HepG2 (cell line): ENCODE measurements at regions not wholly inside any gene's neighbourhood (a gene's known extent, or its start where the extent isn't known, plus 50 kb on each side); places are given as distances from the start of the nearest gene placed in this dataset.

ENCODE experiments used
- ATAC-seq: fragments of 200-7000 bp; cut with Tn5 transposase; 3 replicates; pipeline ENCODE4 v1.9.1; 2020; ENCODE audit warnings: mild to moderate bottlenecking, moderate library complexity
- BruUV-seq: library from RNA; stranded (reverse); fragments of 400-500 nt; replicated peaks from 2 replicates; lab custom pipeline; 2021; lab: Mats Ljungman, UMichigan
- CTCF ChIA-PET: fragments of 300-600 bp; formaldehyde crosslinking; extraction: SDS; loops from one replicate; lab custom pipeline; 2021; ENCODE audit warnings: low total read pairs, inconsistent platforms, low intra/inter-chr PET ratio; lab: Yijun Ruan, JAX
- POLR2A ChIA-PET: fragments of 350-600 bp; sonication (Branson Sonifier 250); formaldehyde crosslinking; loops from one replicate; lab custom pipeline; 2020; ENCODE audit warnings: antibody characterized with exemption, inconsistent platforms; lab: Yijun Ruan, JAX
- DNase-seq: peaks from one replicate; pipeline ENCODE4 v3.0.0-alpha.2; 2015; ENCODE audit warnings: low spot score
- FAIRE-seq: peaks from 3 replicates; lab custom pipeline; 2011; peaks lifted over from hg19 to GRCh38; lab: Jason Lieb, UNC
- H2AFZ ChIP-seq: one replicate; pipeline ENCODE4 v1.6.1; 2011; ENCODE audit warnings: low read length, inconsistent platforms
- H3K27ac ChIP-seq: fragments of 300-600 bp; 3 replicates; pipeline ENCODE4 v1.8.0; 2011; ENCODE audit warnings: mixed run types, mild to moderate bottlenecking, mixed read lengths, low read length, inconsistent platforms; ENCODE audit not compliant: insufficient read depth; ENCODE audit errors: extremely low read length
- H3K27me3 ChIP-seq, 2 experiments: fragments of 200-600 bp in 1 of 2; 2 replicates in 1 of 2; 3 replicates in 1 of 2; pipeline versions ENCODE4 v1.6.0 to v1.8.0; 2011; ENCODE audit warnings: low read length in 2 of 2, mild to moderate bottlenecking in 2 of 2, moderate library complexity in 2 of 2, inconsistent platforms in 1 of 2; ENCODE audit not compliant: insufficient read depth in 2 of 2, control insufficient read depth in 1 of 2
- H3K36me3 ChIP-seq, 2 experiments: fragments of 200-600 bp in 1 of 2; replicated peaks in 1 of 2; 2 replicates in 1 of 2; 3 replicates in 1 of 2; pipeline versions ENCODE4 v1.5.1 to v1.8.0; 2011; ENCODE audit warnings: low read length in 2 of 2, inconsistent platforms in 1 of 2; ENCODE audit not compliant: insufficient read depth in 2 of 2, control insufficient read depth in 1 of 2
- H3K4me1 ChIP-seq: 2 replicates; pipeline ENCODE4 v1.5.1; 2012; ENCODE audit warnings: low read length, inconsistent platforms; ENCODE audit not compliant: insufficient read depth
- H3K4me2 ChIP-seq: 2 replicates; pipeline ENCODE4 v1.6.0; 2011; ENCODE audit warnings: low read depth, low read length, inconsistent platforms
- H3K4me3 ChIP-seq, 3 experiments: fragments of 200-600 bp in 1 of 3; sonication (generic), shearing (Covaris generic) in 1 of 3; replicated peaks in 1 of 3; 2 replicates each; pipeline ENCODE4 v1.5.1; 2011 to 2016; ENCODE audit warnings: low read length in 3 of 3, inconsistent platforms in 2 of 3, low read depth in 2 of 3, mild to moderate bottlenecking in 2 of 3, control low read depth in 1 of 3, mixed read lengths in 1 of 3; ENCODE audit not compliant: insufficient read depth in 1 of 3
- H3K79me2 ChIP-seq: one replicate; pipeline ENCODE4 v1.6.1; 2011; ENCODE audit warnings: low read length, inconsistent platforms; ENCODE audit not compliant: insufficient read depth
- H3K9ac ChIP-seq: 2 replicates; pipeline ENCODE4 v1.6.0; 2011; ENCODE audit warnings: mild to moderate bottlenecking, low read depth, low read length, inconsistent platforms; ENCODE audit not compliant: insufficient read depth
- H3K9me3 ChIP-seq: 2 replicates; pipeline ENCODE4 v1.5.1; 2012; ENCODE audit warnings: mild to moderate bottlenecking, low read length
- H4K20me1 ChIP-seq: 2 replicates; pipeline ENCODE4 v1.6.0; 2011; ENCODE audit warnings: inconsistent platforms, mild to moderate bottlenecking, low read length, moderate library complexity; ENCODE audit not compliant: insufficient read depth
- HDAC2 ChIP-seq: sonication (generic); formaldehyde crosslinking; IDR thresholded peaks from 2 replicates; pipeline ENCODE4 v1.4.0; 2020; ENCODE audit warnings: missing genetic modification reagents
- MBD4 ChIP-seq: IDR thresholded peaks from 2 replicates; pipeline ENCODE4 v1.6.1; 2012; ENCODE audit warnings: low read length, inconsistent platforms, borderline replicate concordance
- MEIS1 ChIP-seq: sonication (generic); formaldehyde crosslinking; IDR thresholded peaks from 2 replicates; pipeline ENCODE4 v1.9.0; 2021; ENCODE audit warnings: mild to moderate bottlenecking, missing genetic modification reagents, moderate library complexity, borderline replicate concordance
- RXRB ChIP-seq: IDR thresholded peaks from 2 replicates; pipeline ENCODE4 v1.6.1; 2016; ENCODE audit warnings: borderline replicate concordance, missing genetic modification reagents, missing compliant biosample characterization
- YEATS2 ChIP-seq: sonication (generic); formaldehyde crosslinking; IDR thresholded peaks from 2 replicates; pipeline ENCODE4 v1.4.0; 2020; ENCODE audit warnings: missing genetic modification reagents, borderline replicate concordance
- ZFP36L2 ChIP-seq: sonication (generic); formaldehyde crosslinking; IDR thresholded peaks from 2 replicates; pipeline ENCODE4 v1.4.0; 2020; ENCODE audit warnings: missing genetic modification reagents
- ZNF207 ChIP-seq: fragments of 450-650 bp; IDR thresholded peaks from 2 replicates; pipeline ENCODE4 v1.6.1; 2016; ENCODE audit warnings: antibody characterized with exemption, borderline replicate concordance
- ZNF552 ChIP-seq: sonication (generic); formaldehyde crosslinking; IDR thresholded peaks from 2 replicates; pipeline ENCODE4 v1.9.0; 2022; ENCODE audit warnings: missing genetic modification reagents, mild to moderate bottlenecking, borderline replicate concordance
- ZNF781 ChIP-seq: sonication (generic); formaldehyde crosslinking; IDR thresholded peaks from 2 replicates; pipeline ENCODE4 v1.5.1; 2020; ENCODE audit warnings: borderline replicate concordance, mild to moderate bottlenecking, missing genetic modification reagents; ENCODE audit errors: not compliant biosample characterization
- ZSCAN31 ChIP-seq: sonication (generic); formaldehyde crosslinking; IDR thresholded peaks from 2 replicates; pipeline ENCODE4 v1.5.0; 2020; ENCODE audit warnings: low read depth, mild to moderate bottlenecking, missing genetic modification reagents
- WGBS: methylation state at CpG from one replicate; pipeline ENCODE4 v1.1.6; 2017; ENCODE audit warnings: low lambda C conversion rate; 5-methylcytosine and 5-hydroxymethylcytosine counted together
- in situ Hi-C: cut with HindIII; loops from 2 replicates; pipeline ENCODE4 v1.10.0; 2017; ENCODE audit warnings: low pct_unique_long_range_greater_than_20kb; ENCODE audit not compliant: extremely low pct_ligation_motif_present
- intact Hi-C: fragments of 100-400 bp; cut with micrococcal nuclease; formaldehyde crosslinking; loops from one replicate; pipeline ENCODE4 v1.10.0; 2022; ENCODE audit not compliant: unreplicated experiment
- TF ChIP-seq, protein P1 (sequence below): sonication (generic); formaldehyde crosslinking; IDR thresholded peaks from 2 replicates; pipeline ENCODE4 v1.4.0; 2020; ENCODE audit warnings: missing genetic modification reagents
- TF ChIP-seq, protein P2 (sequence below): sonication (generic); formaldehyde crosslinking; IDR thresholded peaks from 2 replicates; pipeline ENCODE4 v1.5.0; 2020; ENCODE audit warnings: mild to moderate bottlenecking, missing genetic modification reagents, borderline replicate concordance
- TF ChIP-seq, protein P3 (sequence below): sonication (generic); formaldehyde crosslinking; IDR thresholded peaks from 2 replicates; pipeline ENCODE4 v1.4.0; 2020; ENCODE audit warnings: missing genetic modification reagents, low read depth, mild to moderate bottlenecking, borderline replicate concordance
- TF ChIP-seq, protein P4 (sequence below): sonication (generic); formaldehyde crosslinking; IDR thresholded peaks from 2 replicates; pipeline ENCODE4 v1.9.0; 2022; ENCODE audit warnings: low read depth, missing genetic modification reagents
- TF ChIP-seq, protein P5 (sequence below): sonication (generic); formaldehyde crosslinking; conservative IDR thresholded peaks from 2 replicates; pipeline ENCODE4 v1.8.0; 2022; ENCODE audit warnings: low read depth, missing genetic modification reagents

DNA sequence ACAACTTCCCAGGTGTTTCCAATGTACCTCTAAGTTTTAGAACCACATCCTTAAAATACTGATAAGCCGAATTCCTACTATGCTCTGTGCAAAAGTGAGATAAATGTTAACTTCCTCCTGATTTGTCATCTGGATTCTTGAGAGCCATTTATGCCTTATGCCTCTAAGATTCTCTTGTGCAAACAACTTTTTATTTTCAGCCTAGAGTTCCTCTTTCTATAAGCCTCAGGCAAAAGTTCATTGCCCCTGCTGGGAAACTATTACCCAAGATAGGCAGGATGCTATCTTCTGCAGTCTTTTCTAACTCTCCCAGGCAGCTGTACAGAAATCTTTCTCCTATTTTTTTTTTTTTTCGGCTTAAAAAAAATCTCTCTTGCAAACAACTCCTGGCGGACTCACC lies 216.1 kb downstream of the KCNJ3 start:
- intact Hi-C loops: no loop called here
- CTCF ChIA-PET: no interaction called here
- TF ChIP-seq ZNF781 (CRISPR knock-in tag) (no peak), ZNF207 (no peak), ZFP36L2 (CRISPR knock-in tag) (no peak), MBD4 (no peak), ZNF552 (CRISPR knock-in tag) (no peak), HDAC2 (CRISPR knock-in tag) (no peak), RXRB (no peak), YEATS2 (CRISPR knock-in tag) (no peak), MEIS1 (CRISPR knock-in tag) (no peak), ZSCAN31 (no peak)
- TF ChIP-seq, protein P1, sequence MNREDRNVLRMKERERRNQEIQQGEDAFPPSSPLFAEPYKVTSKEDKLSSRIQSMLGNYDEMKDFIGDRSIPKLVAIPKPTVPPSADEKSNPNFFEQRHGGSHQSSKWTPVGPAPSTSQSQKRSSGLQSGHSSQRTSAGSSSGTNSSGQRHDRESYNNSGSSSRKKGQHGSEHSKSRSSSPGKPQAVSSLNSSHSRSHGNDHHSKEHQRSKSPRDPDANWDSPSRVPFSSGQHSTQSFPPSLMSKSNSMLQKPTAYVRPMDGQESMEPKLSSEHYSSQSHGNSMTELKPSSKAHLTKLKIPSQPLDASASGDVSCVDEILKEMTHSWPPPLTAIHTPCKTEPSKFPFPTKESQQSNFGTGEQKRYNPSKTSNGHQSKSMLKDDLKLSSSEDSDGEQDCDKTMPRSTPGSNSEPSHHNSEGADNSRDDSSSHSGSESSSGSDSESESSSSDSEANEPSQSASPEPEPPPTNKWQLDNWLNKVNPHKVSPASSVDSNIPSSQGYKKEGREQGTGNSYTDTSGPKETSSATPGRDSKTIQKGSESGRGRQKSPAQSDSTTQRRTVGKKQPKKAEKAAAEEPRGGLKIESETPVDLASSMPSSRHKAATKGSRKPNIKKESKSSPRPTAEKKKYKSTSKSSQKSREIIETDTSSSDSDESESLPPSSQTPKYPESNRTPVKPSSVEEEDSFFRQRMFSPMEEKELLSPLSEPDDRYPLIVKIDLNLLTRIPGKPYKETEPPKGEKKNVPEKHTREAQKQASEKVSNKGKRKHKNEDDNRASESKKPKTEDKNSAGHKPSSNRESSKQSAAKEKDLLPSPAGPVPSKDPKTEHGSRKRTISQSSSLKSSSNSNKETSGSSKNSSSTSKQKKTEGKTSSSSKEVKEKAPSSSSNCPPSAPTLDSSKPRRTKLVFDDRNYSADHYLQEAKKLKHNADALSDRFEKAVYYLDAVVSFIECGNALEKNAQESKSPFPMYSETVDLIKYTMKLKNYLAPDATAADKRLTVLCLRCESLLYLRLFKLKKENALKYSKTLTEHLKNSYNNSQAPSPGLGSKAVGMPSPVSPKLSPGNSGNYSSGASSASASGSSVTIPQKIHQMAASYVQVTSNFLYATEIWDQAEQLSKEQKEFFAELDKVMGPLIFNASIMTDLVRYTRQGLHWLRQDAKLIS (CRISPR knock-in tag): no peak
- TF ChIP-seq, protein P2, sequence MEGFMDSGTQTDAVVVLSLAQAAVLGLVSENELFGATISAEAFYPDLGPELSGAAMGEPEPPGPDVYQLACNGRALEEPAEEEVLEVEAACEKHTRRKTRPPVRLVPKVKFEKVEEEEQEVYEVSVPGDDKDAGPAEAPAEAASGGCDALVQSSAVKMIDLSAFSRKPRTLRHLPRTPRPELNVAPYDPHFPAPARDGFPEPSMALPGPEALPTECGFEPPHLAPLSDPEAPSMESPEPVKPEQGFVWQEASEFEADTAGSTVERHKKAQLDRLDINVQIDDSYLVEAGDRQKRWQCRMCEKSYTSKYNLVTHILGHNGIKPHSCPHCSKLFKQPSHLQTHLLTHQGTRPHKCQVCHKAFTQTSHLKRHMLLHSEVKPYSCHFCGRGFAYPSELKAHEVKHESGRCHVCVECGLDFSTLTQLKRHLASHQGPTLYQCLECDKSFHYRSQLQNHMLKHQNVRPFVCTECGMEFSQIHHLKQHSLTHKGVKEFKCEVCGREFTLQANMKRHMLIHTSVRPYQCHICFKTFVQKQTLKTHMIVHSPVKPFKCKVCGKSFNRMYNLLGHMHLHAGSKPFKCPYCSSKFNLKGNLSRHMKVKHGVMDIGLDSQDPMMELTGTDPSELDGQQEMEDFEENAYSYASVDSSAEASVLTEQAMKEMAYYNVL (CRISPR knock-in tag): no peak
- TF ChIP-seq, protein P3, sequence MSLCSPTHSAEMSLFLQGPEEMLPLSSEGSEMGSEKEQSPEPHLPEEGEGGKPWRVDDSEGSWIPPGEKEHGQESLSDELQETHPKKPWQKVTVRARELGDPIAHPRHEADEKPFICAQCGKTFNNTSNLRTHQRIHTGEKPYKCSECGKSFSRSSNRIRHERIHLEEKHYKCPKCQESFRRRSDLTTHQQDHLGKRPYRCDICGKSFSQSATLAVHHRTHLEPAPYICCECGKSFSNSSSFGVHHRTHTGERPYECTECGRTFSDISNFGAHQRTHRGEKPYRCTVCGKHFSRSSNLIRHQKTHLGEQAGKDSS: no peak
- TF ChIP-seq, protein P4, sequence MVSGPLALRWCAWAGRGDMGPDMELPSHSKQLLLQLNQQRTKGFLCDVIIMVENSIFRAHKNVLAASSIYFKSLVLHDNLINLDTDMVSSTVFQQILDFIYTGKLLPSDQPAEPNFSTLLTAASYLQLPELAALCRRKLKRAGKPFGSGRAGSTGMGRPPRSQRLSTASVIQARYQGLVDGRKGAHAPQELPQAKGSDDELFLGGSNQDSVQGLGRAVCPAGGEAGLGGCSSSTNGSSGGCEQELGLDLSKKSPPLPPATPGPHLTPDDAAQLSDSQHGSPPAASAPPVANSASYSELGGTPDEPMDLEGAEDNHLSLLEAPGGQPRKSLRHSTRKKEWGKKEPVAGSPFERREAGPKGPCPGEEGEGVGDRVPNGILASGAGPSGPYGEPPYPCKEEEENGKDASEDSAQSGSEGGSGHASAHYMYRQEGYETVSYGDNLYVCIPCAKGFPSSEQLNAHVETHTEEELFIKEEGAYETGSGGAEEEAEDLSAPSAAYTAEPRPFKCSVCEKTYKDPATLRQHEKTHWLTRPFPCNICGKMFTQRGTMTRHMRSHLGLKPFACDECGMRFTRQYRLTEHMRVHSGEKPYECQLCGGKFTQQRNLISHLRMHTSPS (CRISPR knock-in tag): no peak
- TF ChIP-seq, protein P5, sequence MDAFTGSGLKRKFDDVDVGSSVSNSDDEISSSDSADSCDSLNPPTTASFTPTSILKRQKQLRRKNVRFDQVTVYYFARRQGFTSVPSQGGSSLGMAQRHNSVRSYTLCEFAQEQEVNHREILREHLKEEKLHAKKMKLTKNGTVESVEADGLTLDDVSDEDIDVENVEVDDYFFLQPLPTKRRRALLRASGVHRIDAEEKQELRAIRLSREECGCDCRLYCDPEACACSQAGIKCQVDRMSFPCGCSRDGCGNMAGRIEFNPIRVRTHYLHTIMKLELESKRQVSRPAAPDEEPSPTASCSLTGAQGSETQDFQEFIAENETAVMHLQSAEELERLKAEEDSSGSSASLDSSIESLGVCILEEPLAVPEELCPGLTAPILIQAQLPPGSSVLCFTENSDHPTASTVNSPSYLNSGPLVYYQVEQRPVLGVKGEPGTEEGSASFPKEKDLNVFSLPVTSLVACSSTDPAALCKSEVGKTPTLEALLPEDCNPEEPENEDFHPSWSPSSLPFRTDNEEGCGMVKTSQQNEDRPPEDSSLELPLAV: no peak

More for the DNA sequence above, 216.1 kb downstream of the KCNJ3 start:
- Histone ChIP-seq H3K36me3 (no peaks in the 10 kb centered on the region), H3K9me3 (no peaks in the 10 kb centered on the region), H3K27me3 (no peaks in the 10 kb centered on the region), H3K4me3 (no peak overlapping the region), H3K27ac (no peak overlapping the region), H3K9ac (no peak overlapping the region), H3K79me2 (no peaks in the 10 kb centered on the region), H2AFZ (no peak overlapping the region), H3K4me2 (no peak overlapping the region), H3K4me1 (no peaks in the 10 kb centered on the region), H4K20me1 (no peaks in the 10 kb centered on the region)
- no peak for FAIRE-seq
- no TSS peak for BruUV-seq
- no peak for ATAC-seq
- DNase-seq: no peak
- POLR2A ChIA-PET: no interaction called here
- WGBS: 6% methylated on average over 3 of the region's 3 CpGs
- in situ Hi-C loops: no loop called here
